ENCODE measurements at regions not wholly inside any gene's neighbourhood (a gene's known extent, or its start where the extent isn't known, plus 50 kb on each side); places are given as distances from the start of the nearest gene placed in this dataset.

GRCh38 chr9:26426551-26427131 lies 466.0 kb downstream of the CAAP1 start:
- TF ChIP-seq, protein P1, sequence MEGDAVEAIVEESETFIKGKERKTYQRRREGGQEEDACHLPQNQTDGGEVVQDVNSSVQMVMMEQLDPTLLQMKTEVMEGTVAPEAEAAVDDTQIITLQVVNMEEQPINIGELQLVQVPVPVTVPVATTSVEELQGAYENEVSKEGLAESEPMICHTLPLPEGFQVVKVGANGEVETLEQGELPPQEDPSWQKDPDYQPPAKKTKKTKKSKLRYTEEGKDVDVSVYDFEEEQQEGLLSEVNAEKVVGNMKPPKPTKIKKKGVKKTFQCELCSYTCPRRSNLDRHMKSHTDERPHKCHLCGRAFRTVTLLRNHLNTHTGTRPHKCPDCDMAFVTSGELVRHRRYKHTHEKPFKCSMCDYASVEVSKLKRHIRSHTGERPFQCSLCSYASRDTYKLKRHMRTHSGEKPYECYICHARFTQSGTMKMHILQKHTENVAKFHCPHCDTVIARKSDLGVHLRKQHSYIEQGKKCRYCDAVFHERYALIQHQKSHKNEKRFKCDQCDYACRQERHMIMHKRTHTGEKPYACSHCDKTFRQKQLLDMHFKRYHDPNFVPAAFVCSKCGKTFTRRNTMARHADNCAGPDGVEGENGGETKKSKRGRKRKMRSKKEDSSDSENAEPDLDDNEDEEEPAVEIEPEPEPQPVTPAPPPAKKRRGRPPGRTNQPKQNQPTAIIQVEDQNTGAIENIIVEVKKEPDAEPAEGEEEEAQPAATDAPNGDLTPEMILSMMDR (conservative IDR thresholded peaks at IDR 0.05; ENCODE audit: low read length): no peak
- TF ChIP-seq EZH2phosphoT487 (IDR thresholded peaks at IDR 0.05; ENCODE audit: borderline replicate concordance): no peak
